Fibroblast of mammary gland (primary cell): ENCODE measurements at regions not wholly inside any gene's neighbourhood (a gene's known extent, or its start where the extent isn't known, plus 50 kb on each side); places are given as distances from the start of the nearest gene placed in this dataset.

Experiments used
- DNase-seq: peaks from one replicate; pipeline ENCODE4 v3.0.0-alpha.2; 2010; ENCODE audit warnings: low read depth
- H3K4me3 ChIP-seq: 2 replicates; pipeline ENCODE4 v1.5.1; 2011; ENCODE audit warnings: low read depth, mild to moderate bottlenecking, low read length, moderate library complexity; ENCODE audit not compliant: control insufficient read depth
- CTCF ChIP-seq: conservative IDR thresholded peaks from 2 replicates; pipeline ENCODE4 v1.5.1; 2011; ENCODE audit warnings: low read depth, low read length, inconsistent platforms; ENCODE audit not compliant: control insufficient read depth, insufficient read depth

- DNase-seq = no peak
- TF ChIP-seq CTCF = no peak
- H3K4me3 ChIP-seq = no peak overlapping the region
Measured at GRCh38 chr10:56698506-56698905, 337.4 kb upstream of the ZWINT start.

- no peak overlapping the region for H3K4me3 ChIP-seq
- no peak for DNase-seq
- no peak for TF ChIP-seq CTCF
Measured at GRCh38 chr10:56679578-56679977, 318.5 kb upstream of the ZWINT start.

GRCh38 chr10:56662765-56663447 is 301.8 kb upstream of the ZWINT start:
- DNase-seq = no peak
- no peak for TF ChIP-seq CTCF
- no peak overlapping the region for H3K4me3 ChIP-seq

- DNase-seq = no peak
- no peak for TF ChIP-seq CTCF
- no peak overlapping the region for H3K4me3 ChIP-seq
Measured at GRCh38 chr10:56653289-56653688, 292.2 kb upstream of the ZWINT start.

- H3K4me3 ChIP-seq = no peak overlapping the region
Measured at GRCh38 chr10:56646329-56647111, 285.5 kb upstream of the ZWINT start.

GRCh38 chr10:56633876-56634452 is 272.9 kb upstream of the ZWINT start:
- H3K4me3 ChIP-seq = no peak overlapping the region
- no peak for TF ChIP-seq CTCF
- DNase-seq = no peak

More at GRCh38 chr10:56646329-56647111, 285.5 kb upstream of the ZWINT start:
- DNase-seq = no peak
- no peak for TF ChIP-seq CTCF
